ENCODE measurements at regions not wholly inside any gene's neighbourhood (a gene's known extent, or its start where the extent isn't known, plus 50 kb on each side); places are given as distances from the start of the nearest gene placed in this dataset.

DNA sequence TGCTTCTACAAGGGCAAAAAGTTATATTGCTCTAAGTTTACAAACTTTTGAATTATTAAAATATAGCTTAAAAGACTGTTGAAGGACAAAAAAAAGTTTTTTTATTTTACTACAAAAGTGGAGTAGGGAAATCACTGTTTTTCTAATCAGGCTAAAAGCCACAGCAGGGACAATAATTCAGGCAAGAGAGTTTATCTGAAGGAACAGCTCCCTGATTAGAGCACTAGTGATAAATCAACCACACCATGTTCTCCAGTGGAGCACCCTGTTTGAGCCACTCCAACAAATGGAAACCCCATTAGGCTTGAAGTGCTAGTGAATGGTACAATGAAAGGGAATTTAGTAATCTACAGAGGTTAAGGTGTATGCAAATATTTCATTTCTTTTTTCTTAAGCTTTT lies 357.1 kb downstream of the SEMA3D start (continued):
- TF ChIP-seq, protein P1, sequence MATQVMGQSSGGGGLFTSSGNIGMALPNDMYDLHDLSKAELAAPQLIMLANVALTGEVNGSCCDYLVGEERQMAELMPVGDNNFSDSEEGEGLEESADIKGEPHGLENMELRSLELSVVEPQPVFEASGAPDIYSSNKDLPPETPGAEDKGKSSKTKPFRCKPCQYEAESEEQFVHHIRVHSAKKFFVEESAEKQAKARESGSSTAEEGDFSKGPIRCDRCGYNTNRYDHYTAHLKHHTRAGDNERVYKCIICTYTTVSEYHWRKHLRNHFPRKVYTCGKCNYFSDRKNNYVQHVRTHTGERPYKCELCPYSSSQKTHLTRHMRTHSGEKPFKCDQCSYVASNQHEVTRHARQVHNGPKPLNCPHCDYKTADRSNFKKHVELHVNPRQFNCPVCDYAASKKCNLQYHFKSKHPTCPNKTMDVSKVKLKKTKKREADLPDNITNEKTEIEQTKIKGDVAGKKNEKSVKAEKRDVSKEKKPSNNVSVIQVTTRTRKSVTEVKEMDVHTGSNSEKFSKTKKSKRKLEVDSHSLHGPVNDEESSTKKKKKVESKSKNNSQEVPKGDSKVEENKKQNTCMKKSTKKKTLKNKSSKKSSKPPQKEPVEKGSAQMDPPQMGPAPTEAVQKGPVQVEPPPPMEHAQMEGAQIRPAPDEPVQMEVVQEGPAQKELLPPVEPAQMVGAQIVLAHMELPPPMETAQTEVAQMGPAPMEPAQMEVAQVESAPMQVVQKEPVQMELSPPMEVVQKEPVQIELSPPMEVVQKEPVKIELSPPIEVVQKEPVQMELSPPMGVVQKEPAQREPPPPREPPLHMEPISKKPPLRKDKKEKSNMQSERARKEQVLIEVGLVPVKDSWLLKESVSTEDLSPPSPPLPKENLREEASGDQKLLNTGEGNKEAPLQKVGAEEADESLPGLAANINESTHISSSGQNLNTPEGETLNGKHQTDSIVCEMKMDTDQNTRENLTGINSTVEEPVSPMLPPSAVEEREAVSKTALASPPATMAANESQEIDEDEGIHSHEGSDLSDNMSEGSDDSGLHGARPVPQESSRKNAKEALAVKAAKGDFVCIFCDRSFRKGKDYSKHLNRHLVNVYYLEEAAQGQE (IDR thresholded peaks at IDR 0.05; ENCODE audit: unreplicated experiment), result no peak
- no peak for TF ChIP-seq EZH2 (IDR thresholded peaks at IDR 0.05; ENCODE audit: low read depth, unreplicated experiment)
- TF ChIP-seq JUNB (IDR thresholded peaks at IDR 0.05; ENCODE audit: unreplicated experiment), result no peak
- TF ChIP-seq NANOG (IDR thresholded peaks at IDR 0.05; ENCODE audit: borderline replicate concordance), result no peak

DNA sequence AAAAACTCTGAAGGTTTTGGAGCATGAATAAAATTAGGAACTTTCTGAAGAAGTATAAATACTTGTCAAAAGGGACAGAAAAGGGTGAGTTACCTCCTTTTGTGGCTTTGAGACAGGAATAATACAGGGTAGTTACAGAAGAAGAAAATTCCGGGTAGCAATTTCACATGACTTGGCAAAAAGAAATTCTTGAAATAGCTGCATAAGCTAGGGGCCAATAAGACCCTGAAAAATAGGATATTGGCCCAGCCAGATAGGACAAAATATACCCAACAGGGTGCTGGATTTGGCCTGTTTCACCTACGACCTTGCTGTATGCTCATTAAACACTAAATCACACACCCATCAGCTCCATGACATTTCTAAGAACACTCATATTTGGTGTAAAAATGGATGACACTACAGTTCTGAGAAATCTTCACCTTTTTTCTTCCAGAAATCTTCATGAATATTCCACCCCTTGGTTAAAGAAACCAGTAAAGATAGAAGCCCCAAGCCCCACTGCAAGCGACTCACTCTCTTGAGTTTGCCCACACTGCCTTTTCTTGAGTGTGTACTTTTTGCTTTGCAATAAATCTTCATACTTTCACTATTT lies 362.7 kb downstream of the SEMA3D start:
- no peak for TF ChIP-seq ZNF331 (CRISPR knock-in tag; IDR thresholded peaks at IDR 0.05; ENCODE audit: low read depth)
- H3K27ac Mint-ChIP-seq, result 0 out of 2 replicates have a peak overlapping the region, but pooled peaks have one; percentile 48
- H3K4me3 ChIP-seq, result no peak overlapping the region

DNA sequence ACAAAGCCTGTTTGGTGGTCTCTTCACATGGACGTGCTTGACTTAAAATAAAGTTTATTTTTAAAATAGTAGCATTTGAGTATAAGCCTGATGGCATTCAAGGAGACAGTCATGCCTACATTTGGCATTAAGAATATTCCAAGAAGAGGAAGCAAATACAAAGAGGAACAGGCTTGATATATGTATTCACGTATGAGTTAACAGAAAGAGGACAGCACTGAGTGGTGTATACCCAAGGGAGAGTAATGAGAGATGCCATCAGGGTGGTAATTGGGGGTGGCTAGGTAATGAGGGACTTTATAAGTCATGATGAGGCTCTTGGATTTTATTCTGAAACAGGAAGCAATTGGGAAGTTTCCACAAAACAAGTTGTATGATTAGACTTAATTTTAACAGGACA lies 363.3 kb downstream of the SEMA3D start:
- no peak for DNase-seq (ENCODE audit: low spot score)
- Mint-ChIP-seq H3K27me3 (ENCODE audit: insufficient read depth, low read depth, poor library complexity) (no peaks in the 10 kb centered on the region), H3K4me3 (no peak overlapping the region), H3K4me1 (peaks cover 19% of the 10 kb centered on the region), H3K27ac (0 out of 2 replicates have a peak overlapping the region, but pooled peaks have one; percentile 48), H3K36me3 (ENCODE audit: low read depth) (no peaks in the 10 kb centered on the region; the same call in 2 of the 3 replicates), H3K9me3 (no peaks in the 10 kb centered on the region)
- Histone ChIP-seq H3K9me2 (ENCODE audit: insufficient read depth) (peaks cover 10% of the 10 kb centered on the region; the same call in 1 of the 2 replicates), H3K79me2 (replicated peaks; ENCODE audit: insufficient read depth) (no peaks in the 10 kb centered on the region), H3K36me3 (ENCODE audit: insufficient read depth) (no peaks in the 10 kb centered on the region), H3F3A (replicated peaks; ENCODE audit: low read depth) (no peaks in the 10 kb centered on the region), H3K27ac (ENCODE audit: low read depth) (no peak overlapping the region), H3K27me3 (ENCODE audit: insufficient read depth) (no peaks in the 10 kb centered on the region), H3K4me2 (no peak overlapping the region), H4K20me1 (replicated peaks; ENCODE audit: insufficient read depth) (no peaks in the 10 kb centered on the region), H3K4me1 (ENCODE audit: insufficient read depth) (no peaks in the 10 kb centered on the region; the same call in 1 of the 2 replicates), H2AFZ (no peak overlapping the region), H3K4me3 (no peak overlapping the region)
- no peak for ATAC-seq
- TF ChIP-seq ZNF114 (CRISPR knock-in tag; IDR thresholded peaks at IDR 0.05), result no peak
- no peak for TF ChIP-seq NANOG (IDR thresholded peaks at IDR 0.05; ENCODE audit: borderline replicate concordance)
- TF ChIP-seq, protein P1 (IDR thresholded peaks at IDR 0.05; ENCODE audit: unreplicated experiment), result no peak
- no peak for TF ChIP-seq EZH2phosphoT487 (IDR thresholded peaks at IDR 0.05; ENCODE audit: unreplicated experiment)
- no peak for TF ChIP-seq CREB1 (CRISPR knock-in tag; IDR thresholded peaks at IDR 0.05; ENCODE audit: low read depth)
- TF ChIP-seq, protein P2, sequence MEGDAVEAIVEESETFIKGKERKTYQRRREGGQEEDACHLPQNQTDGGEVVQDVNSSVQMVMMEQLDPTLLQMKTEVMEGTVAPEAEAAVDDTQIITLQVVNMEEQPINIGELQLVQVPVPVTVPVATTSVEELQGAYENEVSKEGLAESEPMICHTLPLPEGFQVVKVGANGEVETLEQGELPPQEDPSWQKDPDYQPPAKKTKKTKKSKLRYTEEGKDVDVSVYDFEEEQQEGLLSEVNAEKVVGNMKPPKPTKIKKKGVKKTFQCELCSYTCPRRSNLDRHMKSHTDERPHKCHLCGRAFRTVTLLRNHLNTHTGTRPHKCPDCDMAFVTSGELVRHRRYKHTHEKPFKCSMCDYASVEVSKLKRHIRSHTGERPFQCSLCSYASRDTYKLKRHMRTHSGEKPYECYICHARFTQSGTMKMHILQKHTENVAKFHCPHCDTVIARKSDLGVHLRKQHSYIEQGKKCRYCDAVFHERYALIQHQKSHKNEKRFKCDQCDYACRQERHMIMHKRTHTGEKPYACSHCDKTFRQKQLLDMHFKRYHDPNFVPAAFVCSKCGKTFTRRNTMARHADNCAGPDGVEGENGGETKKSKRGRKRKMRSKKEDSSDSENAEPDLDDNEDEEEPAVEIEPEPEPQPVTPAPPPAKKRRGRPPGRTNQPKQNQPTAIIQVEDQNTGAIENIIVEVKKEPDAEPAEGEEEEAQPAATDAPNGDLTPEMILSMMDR (conservative IDR thresholded peaks at IDR 0.05; ENCODE audit: low read depth in 2 of 2), result no peak
- TF ChIP-seq ZNF331 (CRISPR knock-in tag; IDR thresholded peaks at IDR 0.05; ENCODE audit: low read depth), result no peak
- TF ChIP-seq, protein P3, sequence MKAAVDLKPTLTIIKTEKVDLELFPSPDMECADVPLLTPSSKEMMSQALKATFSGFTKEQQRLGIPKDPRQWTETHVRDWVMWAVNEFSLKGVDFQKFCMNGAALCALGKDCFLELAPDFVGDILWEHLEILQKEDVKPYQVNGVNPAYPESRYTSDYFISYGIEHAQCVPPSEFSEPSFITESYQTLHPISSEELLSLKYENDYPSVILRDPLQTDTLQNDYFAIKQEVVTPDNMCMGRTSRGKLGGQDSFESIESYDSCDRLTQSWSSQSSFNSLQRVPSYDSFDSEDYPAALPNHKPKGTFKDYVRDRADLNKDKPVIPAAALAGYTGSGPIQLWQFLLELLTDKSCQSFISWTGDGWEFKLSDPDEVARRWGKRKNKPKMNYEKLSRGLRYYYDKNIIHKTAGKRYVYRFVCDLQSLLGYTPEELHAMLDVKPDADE (IDR thresholded peaks at IDR 0.05), result no peak
- no peak for TF ChIP-seq EZH2 (IDR thresholded peaks at IDR 0.05; ENCODE audit: low read depth, unreplicated experiment)

More for the DNA sequence above, 362.7 kb downstream of the SEMA3D start:
- H3K36me3 Mint-ChIP-seq (ENCODE audit: low read depth), result no peaks in the 10 kb centered on the region; the same call in 2 of the 3 replicates
- Histone ChIP-seq H3K36me3 (ENCODE audit: insufficient read depth) (no peaks in the 10 kb centered on the region), H3K4me1 (ENCODE audit: insufficient read depth) (no peaks in the 10 kb centered on the region; the same call in 1 of the 2 replicates), H3K4me2 (no peak overlapping the region), H3K9me2 (ENCODE audit: insufficient read depth) (peaks cover 10% of the 10 kb centered on the region; the same call in 1 of the 2 replicates), H3F3A (replicated peaks; ENCODE audit: low read depth) (no peaks in the 10 kb centered on the region), H2AFZ (no peak overlapping the region), H3K27ac (ENCODE audit: low read depth) (no peak overlapping the region), H3K27me3 (ENCODE audit: insufficient read depth) (no peaks in the 10 kb centered on the region), H4K20me1 (replicated peaks; ENCODE audit: insufficient read depth) (no peaks in the 10 kb centered on the region), H3K79me2 (replicated peaks; ENCODE audit: insufficient read depth) (no peaks in the 10 kb centered on the region)
- ATAC-seq (no peak), DNase-seq (ENCODE audit: low spot score) (no peak)
- H3K4me1 Mint-ChIP-seq, result peaks cover 19% of the 10 kb centered on the region
- no peaks in the 10 kb centered on the region for H3K27me3 Mint-ChIP-seq (ENCODE audit: insufficient read depth, low read depth, poor library complexity)
- no peaks in the 10 kb centered on the region for H3K9me3 Mint-ChIP-seq
- no peak overlapping the region for H3K4me3 Mint-ChIP-seq

All from GM23338 (cell line).